H9 (cell line): ENCODE measurements at regions not wholly inside any gene's neighbourhood (a gene's known extent, or its start where the extent isn't known, plus 50 kb on each side); places are given as distances from the start of the nearest gene placed in this dataset.

Source experiments
- DNase-seq: peaks from one replicate; pipeline ENCODE4 v3.0.0-alpha.2; 2017
- H2AFZ ChIP-seq: one replicate; pipeline ENCODE4 v1.6.1; 2013; ENCODE audit warnings: mild to moderate bottlenecking, low read length, control low read depth, moderate library complexity
- H2AK5ac ChIP-seq: 2 replicates; pipeline ENCODE4 v1.6.1; 2013; ENCODE audit warnings: low read length, control low read depth, mixed read lengths; ENCODE audit not compliant: insufficient read length
- H2BK120ac ChIP-seq: one replicate; pipeline ENCODE4 v1.6.1; 2013; ENCODE audit warnings: low read depth, mild to moderate bottlenecking, low read length, control low read depth, inconsistent platforms; ENCODE audit not compliant: poor library complexity, severe bottlenecking
- H2BK12ac ChIP-seq: 2 replicates; pipeline ENCODE4 v1.6.1; 2013; ENCODE audit warnings: low read length, control low read depth, mixed read lengths, low read depth; ENCODE audit not compliant: insufficient read length
- H2BK15ac ChIP-seq: 2 replicates; pipeline ENCODE4 v1.6.1; 2013; ENCODE audit warnings: low read depth, low read length, control low read depth
- H2BK20ac ChIP-seq: one replicate; pipeline ENCODE4 v1.6.1; 2013; ENCODE audit warnings: low read depth, mild to moderate bottlenecking, low read length, control low read depth, inconsistent platforms; ENCODE audit not compliant: poor library complexity, severe bottlenecking
- H2BK5ac ChIP-seq: 2 replicates; pipeline ENCODE4 v1.6.1; 2013; ENCODE audit warnings: low read length, control low read depth, mixed read lengths; ENCODE audit not compliant: insufficient read length
- H3K14ac ChIP-seq: 2 replicates; pipeline ENCODE4 v1.6.1; 2013; ENCODE audit warnings: low read length, control low read depth; ENCODE audit not compliant: insufficient read depth
- H3K18ac ChIP-seq: 2 replicates; pipeline ENCODE4 v1.6.1; 2013; ENCODE audit warnings: low read depth, mild to moderate bottlenecking, mixed read lengths, low read length, control low read depth; ENCODE audit not compliant: insufficient read length
- H3K23ac ChIP-seq: 2 replicates; pipeline ENCODE4 v1.6.1; 2013; ENCODE audit warnings: low read length, control low read depth, mixed read lengths, low read depth; ENCODE audit not compliant: insufficient read length
- H3K23me2 ChIP-seq: 2 replicates; pipeline ENCODE4 v1.6.1; 2013; ENCODE audit warnings: low read depth, mild to moderate bottlenecking, mixed read lengths, low read length, control low read depth; ENCODE audit not compliant: insufficient read length, poor library complexity, severe bottlenecking
- H3K27ac ChIP-seq: 2 replicates; pipeline ENCODE4 v1.5.1; 2013; ENCODE audit warnings: low read length, control low read depth, mixed read lengths, low read depth; ENCODE audit not compliant: insufficient read length
- H3K27me3 ChIP-seq: 2 replicates; pipeline ENCODE4 v1.6.1; 2013; ENCODE audit warnings: low read length, control low read depth, inconsistent platforms; ENCODE audit not compliant: insufficient read depth
- H3K4ac ChIP-seq: 2 replicates; pipeline ENCODE4 v1.6.1; 2013; ENCODE audit warnings: low read depth, mild to moderate bottlenecking, control low read depth, inconsistent platforms, low read length, moderate library complexity
- H3K4me1 ChIP-seq: 2 replicates; pipeline ENCODE4 v1.6.1; 2013; ENCODE audit warnings: low read length, control low read depth, inconsistent platforms; ENCODE audit not compliant: insufficient read depth
- H3K4me2 ChIP-seq: 2 replicates; pipeline ENCODE4 v1.6.1; 2013; ENCODE audit warnings: low read length, control low read depth, mixed read lengths; ENCODE audit not compliant: insufficient read length, insufficient read depth
- H3K56ac ChIP-seq: 2 replicates; pipeline ENCODE4 v1.6.1; 2013; ENCODE audit warnings: low read depth, mild to moderate bottlenecking, mixed read lengths, low read length, control low read depth; ENCODE audit not compliant: insufficient read length
- H3K79me1 ChIP-seq: 2 replicates; pipeline ENCODE4 v1.6.1; 2013; ENCODE audit warnings: low read depth, mild to moderate bottlenecking, moderate library complexity, low read length, control low read depth, inconsistent platforms; ENCODE audit not compliant: insufficient read depth, poor library complexity, severe bottlenecking
- H3K79me2 ChIP-seq: 2 replicates; pipeline ENCODE4 v1.6.1; 2013; ENCODE audit warnings: low read length, control low read depth, inconsistent platforms; ENCODE audit not compliant: insufficient read depth
- H3K9ac ChIP-seq: 2 replicates; pipeline ENCODE4 v1.6.1; 2013; ENCODE audit warnings: low read length, control low read depth, mixed read lengths; ENCODE audit not compliant: insufficient read length; ENCODE audit errors: extremely low read depth
- H3K9me3 ChIP-seq: one replicate; pipeline ENCODE4 v1.6.1; 2013; ENCODE audit warnings: low read depth, low read length, inconsistent platforms; ENCODE audit not compliant: control insufficient read depth
- H3T11ph ChIP-seq: one replicate; pipeline ENCODE4 v1.6.1; 2013; ENCODE audit warnings: mild to moderate bottlenecking, low read length, control low read depth, inconsistent platforms
- H4K20me1 ChIP-seq: one replicate; pipeline ENCODE4 v1.6.1; 2013; ENCODE audit not compliant: control insufficient read depth, insufficient read length, insufficient read depth
- H4K5ac ChIP-seq: 2 replicates; pipeline ENCODE4 v1.6.1; 2013; ENCODE audit warnings: low read depth, mild to moderate bottlenecking, mixed read lengths, low read length, control low read depth; ENCODE audit not compliant: insufficient read length
- H4K8ac ChIP-seq: replicated peaks from 2 replicates; pipeline ENCODE4 v1.6.1; 2013; ENCODE audit warnings: low read length, control low read depth, mixed read lengths, low read depth; ENCODE audit not compliant: insufficient read length
- H4K91ac ChIP-seq: 2 replicates; pipeline ENCODE4 v1.6.1; 2013; ENCODE audit warnings: low read depth, mild to moderate bottlenecking, moderate library complexity, mixed read lengths, low read length, control low read depth; ENCODE audit not compliant: insufficient read length
- H3K27ac Mint-ChIP-seq, 3 experiments: 2 replicates in 2 of 3; 3 replicates in 1 of 3; pipeline ENCODE4 v1.8.0; 2020 to 2021; ENCODE audit warnings: mixed read lengths in 3 of 3, mild to moderate bottlenecking in 1 of 3, moderate library complexity in 1 of 3
- H3K27me3 Mint-ChIP-seq: 2 replicates; pipeline ENCODE4 v1.8.0; 2021; ENCODE audit warnings: low read depth, mild to moderate bottlenecking, moderate library complexity, mixed read lengths
- H3K36me3 Mint-ChIP-seq, 3 experiments: 2 replicates in 2 of 3; 3 replicates in 1 of 3; pipeline ENCODE4 v1.8.0; 2020 to 2021; ENCODE audit warnings: low read depth in 3 of 3, mixed read lengths in 3 of 3; ENCODE audit not compliant: insufficient read depth in 1 of 3
- H3K4me1 Mint-ChIP-seq, 2 experiments: 2 replicates each; pipeline ENCODE4 v1.8.0; 2020; ENCODE audit warnings: mixed read lengths in 2 of 2
- H3K4me3 Mint-ChIP-seq, 2 experiments: 2 replicates in 1 of 2; 3 replicates in 1 of 2; pipeline ENCODE4 v1.8.0; 2020 to 2021; ENCODE audit warnings: mild to moderate bottlenecking in 2 of 2, mixed read lengths in 2 of 2, moderate library complexity in 1 of 2
- H3K9me3 Mint-ChIP-seq, 2 experiments: 2 replicates in 1 of 2; 3 replicates in 1 of 2; pipeline ENCODE4 v1.8.0; 2020; ENCODE audit warnings: mild to moderate bottlenecking in 2 of 2, mixed read lengths in 2 of 2, moderate library complexity in 1 of 2
- WGBS: extraction: QIAGEN DNeasy Blood & Tissue Kit; methylation state at CpG from one replicate; pipeline ENCODE4 v1.1.7; 2013; ENCODE audit warnings: missing lambda C conversion rate, low lambda C conversion rate, mixed read lengths; ENCODE audit not compliant: insufficient read length; ENCODE audit errors: extremely low coverage; 5-methylcytosine and 5-hydroxymethylcytosine counted together
- TF ChIP-seq, protein P1 (sequence below): fragments of 200-600 bp; sonication (generic); conservative IDR thresholded peaks from 3 replicates; pipeline ENCODE4 v1.8.0; 2021; ENCODE audit warnings: antibody characterized with exemption, mild to moderate bottlenecking

DNA sequence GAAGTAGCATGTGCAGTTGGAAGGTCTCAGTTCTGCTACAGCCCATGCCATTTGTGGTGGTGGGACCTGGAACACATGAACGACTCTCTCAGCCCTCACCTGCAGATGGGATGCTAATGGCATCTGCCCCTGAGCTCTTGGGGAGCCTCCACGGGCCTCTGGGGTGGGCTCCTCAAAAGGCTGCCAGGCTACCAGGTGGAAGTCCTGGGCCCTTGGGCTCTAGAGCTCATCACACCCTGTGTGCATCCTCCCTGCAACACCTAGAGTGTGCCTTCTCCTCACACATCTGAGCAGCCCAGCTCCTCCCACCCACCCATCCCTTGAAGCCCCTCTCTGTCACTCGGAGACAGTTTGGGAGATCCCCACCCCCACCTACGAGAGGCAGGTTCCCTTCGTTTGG, 231.8 kb upstream of the MYT1L start:
- Histone ChIP-seq H4K8ac (no peak overlapping the region), H2AK5ac (no peak overlapping the region), H3K4ac (no peak overlapping the region), H3K23ac (no peak overlapping the region), H2BK20ac (no peak overlapping the region), H3K27me3 (no peaks in the 10 kb centered on the region), H3K27ac (no peak overlapping the region), H3K9ac (no peak overlapping the region), H2BK120ac (no peak overlapping the region), H3K9me3 (no peaks in the 10 kb centered on the region), H4K20me1 (no peaks in the 10 kb centered on the region), H3K79me2 (no peaks in the 10 kb centered on the region), H3K56ac (no peak overlapping the region), H3K79me1 (no peaks in the 10 kb centered on the region), H3K4me1 (0 out of 2 replicates have a peak, but pooled peaks cover 2% of the 10 kb centered on the region), H3T11ph (no peak overlapping the region), H3K23me2 (no peaks in the 10 kb centered on the region), H4K91ac (no peak overlapping the region), H2AFZ (no peak overlapping the region), H3K18ac (no peak overlapping the region), H3K14ac (no peak overlapping the region), H2BK5ac (no peak overlapping the region), H2BK15ac (no peak overlapping the region), H3K4me2 (no peak overlapping the region), H4K5ac (no peak overlapping the region), H2BK12ac (no peak overlapping the region)
- DNase-seq, result no peak
- H3K27ac Mint-ChIP-seq, result no peak overlapping the region
- TF ChIP-seq, protein P1, sequence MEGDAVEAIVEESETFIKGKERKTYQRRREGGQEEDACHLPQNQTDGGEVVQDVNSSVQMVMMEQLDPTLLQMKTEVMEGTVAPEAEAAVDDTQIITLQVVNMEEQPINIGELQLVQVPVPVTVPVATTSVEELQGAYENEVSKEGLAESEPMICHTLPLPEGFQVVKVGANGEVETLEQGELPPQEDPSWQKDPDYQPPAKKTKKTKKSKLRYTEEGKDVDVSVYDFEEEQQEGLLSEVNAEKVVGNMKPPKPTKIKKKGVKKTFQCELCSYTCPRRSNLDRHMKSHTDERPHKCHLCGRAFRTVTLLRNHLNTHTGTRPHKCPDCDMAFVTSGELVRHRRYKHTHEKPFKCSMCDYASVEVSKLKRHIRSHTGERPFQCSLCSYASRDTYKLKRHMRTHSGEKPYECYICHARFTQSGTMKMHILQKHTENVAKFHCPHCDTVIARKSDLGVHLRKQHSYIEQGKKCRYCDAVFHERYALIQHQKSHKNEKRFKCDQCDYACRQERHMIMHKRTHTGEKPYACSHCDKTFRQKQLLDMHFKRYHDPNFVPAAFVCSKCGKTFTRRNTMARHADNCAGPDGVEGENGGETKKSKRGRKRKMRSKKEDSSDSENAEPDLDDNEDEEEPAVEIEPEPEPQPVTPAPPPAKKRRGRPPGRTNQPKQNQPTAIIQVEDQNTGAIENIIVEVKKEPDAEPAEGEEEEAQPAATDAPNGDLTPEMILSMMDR, result no peak
- H3K27me3 Mint-ChIP-seq, result peaks cover 8% of the 10 kb centered on the region
- no peak overlapping the region for H3K4me3 Mint-ChIP-seq
- H3K4me1 Mint-ChIP-seq, result peaks cover 14 to 17% of the 10 kb centered on the region in 2 experiments
- WGBS, result no CpG with 5 or more reads among the region's 5 CpGs
- no peaks in the 10 kb centered on the region for H3K9me3 Mint-ChIP-seq
- H3K36me3 Mint-ChIP-seq, result no peaks in the 10 kb centered on the region
